ENCODE measurements at regions not wholly inside any gene's neighbourhood (a gene's known extent, or its start where the extent isn't known, plus 50 kb on each side); places are given as distances from the start of the nearest gene placed in this dataset.

DNA sequence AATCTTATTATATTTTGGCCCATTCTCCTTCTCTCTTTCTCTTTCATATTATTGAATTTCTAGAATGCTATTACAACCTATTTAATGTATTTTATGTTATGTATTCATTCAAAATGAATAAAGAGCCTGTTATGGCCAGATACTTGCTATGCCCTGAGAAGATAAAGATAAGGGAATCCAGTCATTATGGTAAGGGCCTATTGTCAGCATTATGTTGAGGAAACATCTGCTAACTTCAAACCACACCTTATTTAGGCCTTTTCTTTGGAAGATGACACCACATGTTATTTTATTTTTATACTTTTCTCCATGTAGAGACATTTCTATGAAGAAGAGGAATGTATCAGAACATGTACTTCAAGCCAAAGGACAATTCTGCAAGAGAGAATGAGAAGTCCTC is 60.5 kb upstream of the MPP7 start:
- TF ChIP-seq EZH2 (IDR thresholded peaks at IDR 0.05; ENCODE audit: borderline replicate concordance, low read depth, low read length, severe bottlenecking) (no peak), FOS (IDR thresholded peaks at IDR 0.05; ENCODE audit: borderline replicate concordance, insufficient read depth, low read length) (no peak), JUN (IDR thresholded peaks at IDR 0.05; ENCODE audit: borderline replicate concordance, insufficient read depth, insufficient read length, low read depth) (no peak), POLR2A (IDR thresholded peaks at IDR 0.05; ENCODE audit: low read depth, low read length) (no peak), MYC (IDR thresholded peaks at IDR 0.05; ENCODE audit: low read depth, low read length) (no peak), GATA2 (IDR thresholded peaks at IDR 0.05; ENCODE audit: insufficient read depth, insufficient read length, low read depth, low read length) (no peak), POLR2AphosphoS5 (IDR thresholded peaks at IDR 0.05; ENCODE audit: insufficient read depth, low read depth, low read length) (no peak)
- TF ChIP-seq, protein P1, sequence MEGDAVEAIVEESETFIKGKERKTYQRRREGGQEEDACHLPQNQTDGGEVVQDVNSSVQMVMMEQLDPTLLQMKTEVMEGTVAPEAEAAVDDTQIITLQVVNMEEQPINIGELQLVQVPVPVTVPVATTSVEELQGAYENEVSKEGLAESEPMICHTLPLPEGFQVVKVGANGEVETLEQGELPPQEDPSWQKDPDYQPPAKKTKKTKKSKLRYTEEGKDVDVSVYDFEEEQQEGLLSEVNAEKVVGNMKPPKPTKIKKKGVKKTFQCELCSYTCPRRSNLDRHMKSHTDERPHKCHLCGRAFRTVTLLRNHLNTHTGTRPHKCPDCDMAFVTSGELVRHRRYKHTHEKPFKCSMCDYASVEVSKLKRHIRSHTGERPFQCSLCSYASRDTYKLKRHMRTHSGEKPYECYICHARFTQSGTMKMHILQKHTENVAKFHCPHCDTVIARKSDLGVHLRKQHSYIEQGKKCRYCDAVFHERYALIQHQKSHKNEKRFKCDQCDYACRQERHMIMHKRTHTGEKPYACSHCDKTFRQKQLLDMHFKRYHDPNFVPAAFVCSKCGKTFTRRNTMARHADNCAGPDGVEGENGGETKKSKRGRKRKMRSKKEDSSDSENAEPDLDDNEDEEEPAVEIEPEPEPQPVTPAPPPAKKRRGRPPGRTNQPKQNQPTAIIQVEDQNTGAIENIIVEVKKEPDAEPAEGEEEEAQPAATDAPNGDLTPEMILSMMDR (IDR thresholded peaks at IDR 0.05; ENCODE audit: extremely low read depth in 1 of 2, insufficient read depth in 1 of 2, low read depth in 1 of 2, low read length in 2 of 2) = no peak
- TF ChIP-seq, protein P2, sequence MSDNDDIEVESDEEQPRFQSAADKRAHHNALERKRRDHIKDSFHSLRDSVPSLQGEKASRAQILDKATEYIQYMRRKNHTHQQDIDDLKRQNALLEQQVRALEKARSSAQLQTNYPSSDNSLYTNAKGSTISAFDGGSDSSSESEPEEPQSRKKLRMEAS (IDR thresholded peaks at IDR 0.05; ENCODE audit: insufficient read depth, insufficient read length) = no peak
- no TSS peak for BruUV-seq (replicated peaks)
- no peaks in the 10 kb centered on the region for H4K20me1 ChIP-seq (replicated peaks; ENCODE audit: control insufficient read depth, extremely low read depth, insufficient read depth, low read length)
- FAIRE-seq (no peak), DNase-seq (ENCODE audit: low read depth, low spot score) (no peak)
- peaks cover 0 to 2% of the 10 kb centered on the region in 2 experiments for H3K27me3 ChIP-seq (ENCODE audit: control insufficient read depth in 2 of 2, insufficient read depth in 2 of 2, low read length in 2 of 2)
- no peak overlapping the region for H3K9ac ChIP-seq (replicated peaks; ENCODE audit: extremely low read depth, insufficient read depth, low read length)
- H3K36me3 ChIP-seq (ENCODE audit: control insufficient read depth in 2 of 2, extremely low read depth in 1 of 2, insufficient read depth in 2 of 2, low read length in 2 of 2) = no peaks in the 10 kb centered on the region
- intact Hi-C loops (cut with micrococcal nuclease) (no loop called here), dilution Hi-C loops (cut with MboI; ENCODE audit: extremely low pct_ligation_motif_present, low sequenced_read_pairs) (no loop called here)
- H3K9me3 ChIP-seq (replicated peaks; ENCODE audit: control insufficient read depth, insufficient read depth, low read length) = no peaks in the 10 kb centered on the region
- no peak overlapping the region for H3K4me3 ChIP-seq (replicated peaks in 1 of 3; ENCODE audit: insufficient read depth in 1 of 3, low read depth in 1 of 3, low read length in 3 of 3)
- no peaks in the 10 kb centered on the region for H3K9me1 ChIP-seq (replicated peaks; ENCODE audit: control insufficient read depth, extremely low read depth, insufficient read depth, low read length)
- no peak overlapping the region for H3K27ac ChIP-seq (ENCODE audit: insufficient read depth, low read depth, low read length)
- H3K79me2 ChIP-seq (ENCODE audit: control insufficient read depth, insufficient read depth, low read length) = no peaks in the 10 kb centered on the region
- H3K4me2 ChIP-seq (ENCODE audit: insufficient read depth, low read length) = no peak overlapping the region
- ChIA-PET CTCF (no interaction called here), POLR2A (no interaction called here)
- no peak overlapping the region for H2AFZ ChIP-seq (ENCODE audit: low read depth, low read length)
- H3K4me1 ChIP-seq (ENCODE audit: control insufficient read depth, extremely low read depth, insufficient read depth, low read length) = no peaks in the 10 kb centered on the region
